ENCODE measurements at regions not wholly inside any gene's neighbourhood (a gene's known extent, or its start where the extent isn't known, plus 50 kb on each side); places are given as distances from the start of the nearest gene placed in this dataset.

- TF ChIP-seq CTCF (IDR thresholded peaks at IDR 0.05), result no peak
- no peak for TF ChIP-seq POLR2AphosphoS5 (IDR thresholded peaks at IDR 0.05)
These were observed 163.6 kb upstream of the PALMD start for GRCh38 chr1:99482286-99482685.
